IMR-90 (cell line): ENCODE measurements at regions not wholly inside any gene's neighbourhood (a gene's known extent, or its start where the extent isn't known, plus 50 kb on each side); places are given as distances from the start of the nearest gene placed in this dataset.

Experiments
- ATAC-seq: fragments of 200-7000 bp; cut with Tn5 transposase; 2 replicates; pipeline ENCODE4 v1.9.1; 2020; ENCODE audit warnings: low read depth, mild to moderate bottlenecking, moderate library complexity
- BruUV-seq: library from RNA; stranded (reverse); fragments of 400-500 nt; replicated peaks from 2 replicates; lab custom pipeline; 2021; lab: Mats Ljungman, UMichigan
- CTCF ChIA-PET: fragments of 300-600 bp; formaldehyde crosslinking; extraction: SDS; loops from one replicate; lab custom pipeline; 2021; ENCODE audit warnings: antibody characterized with exemption; lab: Yijun Ruan, JAX
- POLR2A ChIA-PET: fragments of 300-600 bp; sonication (Branson Sonifier 250); formaldehyde crosslinking; loops from one replicate; lab custom pipeline; 2022; ENCODE audit warnings: antibody characterized with exemption; ENCODE audit not compliant: unreplicated experiment; lab: Charles Lee
- DNase-seq: peaks from one replicate; pipeline ENCODE4 v3.0.0; 2013
- H2AFZ ChIP-seq: replicated peaks from 2 replicates; pipeline ENCODE3; 2013; ENCODE audit warnings: low read length, mild to moderate bottlenecking; ENCODE audit not compliant: poor library complexity
- H2AK5ac ChIP-seq: 2 replicates; pipeline ENCODE4 v1.6.1; 2013; ENCODE audit warnings: low read depth, low read length, inconsistent platforms
- H2AK9ac ChIP-seq: replicated peaks from 2 replicates; pipeline ENCODE3; 2013; ENCODE audit warnings: mild to moderate bottlenecking, low read depth, low read length, moderate library complexity; ENCODE audit not compliant: poor library complexity
- H2BK120ac ChIP-seq: 2 replicates; pipeline ENCODE4 v1.6.1; 2013; ENCODE audit warnings: low read depth, low read length, inconsistent platforms
- H2BK15ac ChIP-seq: 3 replicates; pipeline ENCODE4 v1.6.1; 2013; ENCODE audit warnings: low read depth, low read length, inconsistent platforms
- H2BK20ac ChIP-seq: 2 replicates; pipeline ENCODE4 v1.6.1; 2013; ENCODE audit warnings: low read depth, mild to moderate bottlenecking, inconsistent platforms, low read length, moderate library complexity
- H2BK5ac ChIP-seq: 2 replicates; pipeline ENCODE4 v1.6.1; 2013; ENCODE audit warnings: mild to moderate bottlenecking, low read depth, low read length, inconsistent platforms; ENCODE audit not compliant: poor library complexity, severe bottlenecking
- H3K14ac ChIP-seq: replicated peaks from 2 replicates; pipeline ENCODE4 v1.6.1; 2013; ENCODE audit warnings: low read depth, low read length, inconsistent platforms
- H3K18ac ChIP-seq: 2 replicates; pipeline ENCODE4 v1.6.1; 2013; ENCODE audit warnings: low read depth, low read length, control low read depth
- H3K23ac ChIP-seq: 2 replicates; pipeline ENCODE4 v1.6.1; 2013; ENCODE audit warnings: low read depth, low read length, inconsistent platforms
- H3K27ac ChIP-seq: 2 replicates; pipeline ENCODE4 v1.5.1; 2013; ENCODE audit warnings: mild to moderate bottlenecking, control low read depth, low read length; ENCODE audit not compliant: insufficient read depth
- H3K27me3 ChIP-seq: 2 replicates; pipeline ENCODE4 v1.6.1; 2013; ENCODE audit warnings: low read length; ENCODE audit not compliant: control insufficient read depth, insufficient read depth
- H3K36me3 ChIP-seq: 2 replicates; pipeline ENCODE4 v1.6.1; 2013; ENCODE audit warnings: low read length, mixed read lengths; ENCODE audit not compliant: control insufficient read depth, insufficient read depth
- H3K4ac ChIP-seq: 2 replicates; pipeline ENCODE4 v1.6.1; 2013; ENCODE audit warnings: low read depth, low read length, inconsistent platforms
- H3K4me1 ChIP-seq: 2 replicates; pipeline ENCODE4 v1.6.1; 2013; ENCODE audit warnings: low read length, mixed read lengths; ENCODE audit not compliant: control insufficient read depth, insufficient read depth
- H3K4me2 ChIP-seq: 2 replicates; pipeline ENCODE4 v1.6.1; 2013; ENCODE audit warnings: low read depth, mild to moderate bottlenecking, control low read depth, low read length, moderate library complexity
- H3K4me3 ChIP-seq: 2 replicates; pipeline ENCODE4 v1.5.1; 2013; ENCODE audit warnings: low read depth, mild to moderate bottlenecking, control low read depth, low read length, moderate library complexity; ENCODE audit not compliant: insufficient read depth
- H3K56ac ChIP-seq: 2 replicates; pipeline ENCODE4 v1.6.1; 2013; ENCODE audit warnings: low read length, inconsistent platforms; ENCODE audit not compliant: insufficient read depth; ENCODE audit errors: extremely low read depth
- H3K79me1 ChIP-seq, 2 experiments: 2 replicates each; pipeline ENCODE4 v1.6.1; 2013; ENCODE audit warnings: low read length in 2 of 2, inconsistent platforms in 1 of 2, low read depth in 1 of 2
- H3K9ac ChIP-seq: 2 replicates; pipeline ENCODE4 v1.6.1; 2013; ENCODE audit warnings: low read depth, low read length, control low read depth
- H3K9me1 ChIP-seq: 2 replicates; pipeline ENCODE4 v1.6.1; 2013; ENCODE audit warnings: low read length, inconsistent platforms; ENCODE audit not compliant: insufficient read depth
- H3K9me3 ChIP-seq: 2 replicates; pipeline ENCODE4 v1.6.1; 2013; ENCODE audit warnings: low read length; ENCODE audit not compliant: control insufficient read depth, insufficient read depth
- H4K20me1 ChIP-seq: 2 replicates; pipeline ENCODE4 v1.6.1; 2013; ENCODE audit warnings: low read length, inconsistent platforms; ENCODE audit not compliant: insufficient read depth
- H4K5ac ChIP-seq: 2 replicates; pipeline ENCODE4 v1.6.1; 2013; ENCODE audit warnings: mild to moderate bottlenecking, low read depth, low read length, control low read depth
- H4K8ac ChIP-seq, 2 experiments: 2 replicates each; pipeline ENCODE4 v1.6.1; 2013; ENCODE audit warnings: low read depth in 2 of 2, low read length in 2 of 2, control low read depth in 1 of 2, inconsistent platforms in 1 of 2
- H4K91ac ChIP-seq: 2 replicates; pipeline ENCODE4 v1.6.1; 2013; ENCODE audit warnings: low read depth, low read length, inconsistent platforms; ENCODE audit not compliant: insufficient read depth
- BHLHE40 ChIP-seq: fragments of 150-350 bp; IDR thresholded peaks from 2 replicates; pipeline ENCODE4 v1.6.1; 2016; ENCODE audit warnings: mild to moderate bottlenecking, low read depth, low read length
- CEBPB ChIP-seq: IDR thresholded peaks from 2 replicates; pipeline ENCODE4 v1.6.1; 2012; ENCODE audit warnings: low read depth, low read length, improper control_type of control experiment
- CHD1 ChIP-seq: IDR thresholded peaks from 2 replicates; pipeline ENCODE4 v1.6.1; 2012; ENCODE audit warnings: low read depth, low read length, improper control_type of control experiment
- CTCF ChIP-seq: conservative IDR thresholded peaks from 2 replicates; pipeline ENCODE4 v1.5.1; 2012; ENCODE audit warnings: mild to moderate bottlenecking, low read depth, low read length, improper control_type of control experiment
- ELK1 ChIP-seq: fragments of 150-350 bp; IDR thresholded peaks from 2 replicates; pipeline ENCODE4 v1.6.1; 2016; ENCODE audit warnings: low read depth, mild to moderate bottlenecking, low read length, moderate library complexity, borderline replicate concordance
- FOS ChIP-seq: fragments of 150-350 bp; IDR thresholded peaks from 2 replicates; pipeline ENCODE4 v1.6.1; 2016; ENCODE audit warnings: low read depth, low read length
- MAFK ChIP-seq: IDR thresholded peaks from 2 replicates; pipeline ENCODE4 v1.6.1; 2012; ENCODE audit warnings: low read depth, low read length, improper control_type of control experiment
- MAZ ChIP-seq: IDR thresholded peaks from 2 replicates; pipeline ENCODE4 v1.6.1; 2012; ENCODE audit warnings: low read depth, mild to moderate bottlenecking, low read length, improper control_type of control experiment, moderate library complexity, borderline replicate concordance
- MXI1 ChIP-seq: IDR thresholded peaks from 2 replicates; pipeline ENCODE4 v1.6.1; 2012; ENCODE audit warnings: low read depth, mild to moderate bottlenecking, low read length, moderate library complexity, borderline replicate concordance
- NFE2L2 ChIP-seq: fragments of 150-350 bp; IDR thresholded peaks from 2 replicates; pipeline ENCODE4 v1.6.1; 2016; ENCODE audit warnings: low read depth, mild to moderate bottlenecking, low read length
- POLR2A ChIP-seq: IDR thresholded peaks from 2 replicates; pipeline ENCODE4 v1.6.1; 2012; ENCODE audit warnings: mild to moderate bottlenecking, low read depth, low read length
- RAD21 ChIP-seq: IDR thresholded peaks from 2 replicates; pipeline ENCODE4 v1.6.1; 2012; ENCODE audit warnings: low read length, improper control_type of control experiment
- RCOR1 ChIP-seq: IDR thresholded peaks from 2 replicates; pipeline ENCODE4 v1.6.1; 2012; ENCODE audit warnings: mild to moderate bottlenecking, low read length, improper control_type of control experiment; ENCODE audit not compliant: insufficient replicate concordance
- RFX5 ChIP-seq: IDR thresholded peaks from 2 replicates; pipeline ENCODE4 v1.8.0; 2012; ENCODE audit warnings: low read depth, mild to moderate bottlenecking, low read length, moderate library complexity
- SMC3 ChIP-seq: fragments of 150-350 bp; IDR thresholded peaks from 2 replicates; pipeline ENCODE4 v1.6.1; 2016; ENCODE audit warnings: low read depth, mild to moderate bottlenecking, antibody characterized with exemption, low read length, moderate library complexity
- USF2 ChIP-seq: fragments of 150-350 bp; IDR thresholded peaks from 2 replicates; pipeline ENCODE4 v1.6.1; 2017; ENCODE audit warnings: mild to moderate bottlenecking, antibody characterized with exemption, low read length, low read depth
- WGBS, 2 experiments: methylation state at CpG; one replicate each; pipeline versions ENCODE4 v1.1.5 to v1.1.7; 2013; ENCODE audit warnings: missing lambda C conversion rate in 2 of 2; ENCODE audit not compliant: insufficient read length in 1 of 2; ENCODE audit errors: extremely low coverage in 2 of 2; 5-methylcytosine and 5-hydroxymethylcytosine counted together
- dilution Hi-C: fragments of 300-500 bp; cut with HindIII; formaldehyde crosslinking; loops from one replicate; pipeline ENCODE4 v1.14.3; 2018; ENCODE audit warnings: low sequenced_read_pairs; ENCODE audit not compliant: unreplicated experiment
- in situ Hi-C: fragments of 300-500 bp; cut with MboI; formaldehyde crosslinking; loops from 3 replicates; pipeline ENCODE4 v1.14.3; 2019; ENCODE audit warnings: low sequenced_read_pairs, inconsistent platforms, mixed read lengths
- intact Hi-C: fragments of 100-400 bp; cut with micrococcal nuclease; formaldehyde crosslinking; loops from 2 replicates; pipeline ENCODE4 v1.10.0; 2022

- Histone ChIP-seq H3K4me1 (no peaks in the 10 kb centered on the region), H3K18ac (no peak overlapping the region), H3K9ac (no peak overlapping the region), H2BK20ac (no peak overlapping the region), H2AK5ac (no peak overlapping the region), H3K79me1 (no peaks in the 10 kb centered on the region), H2BK15ac (no peak overlapping the region), H4K20me1 (no peaks in the 10 kb centered on the region), H3K27me3 (no peaks in the 10 kb centered on the region), H3K4me3 (no peak overlapping the region), H2AFZ (no peak overlapping the region), H3K56ac (no peak overlapping the region), H3K36me3 (no peaks in the 10 kb centered on the region), H3K4me2 (no peak overlapping the region), H4K8ac (no peak overlapping the region), H3K4ac (no peak overlapping the region), H3K9me3 (peaks cover 4% of the 10 kb centered on the region; the same call in 1 of the 2 replicates), H2BK120ac (no peak overlapping the region), H2BK5ac (no peak overlapping the region), H4K91ac (no peak overlapping the region), H3K27ac (no peak overlapping the region), H4K5ac (no peak overlapping the region), H3K14ac (no peak overlapping the region), H3K9me1 (no peaks in the 10 kb centered on the region), H2AK9ac (no peak overlapping the region), H3K23ac (no peak overlapping the region)
- no peak for TF ChIP-seq USF2
- no peak for TF ChIP-seq RCOR1
- no peak for TF ChIP-seq BHLHE40
- TF ChIP-seq RFX5, result no peak
- TF ChIP-seq CEBPB, result no peak
- TF ChIP-seq SMC3, result no peak
- no peak for TF ChIP-seq POLR2A
- no peak for TF ChIP-seq MAFK
- no peak for TF ChIP-seq RAD21
- TF ChIP-seq CHD1, result no peak
- no peak for TF ChIP-seq MAZ
- TF ChIP-seq CTCF, result no peak
- no peak for TF ChIP-seq MXI1
- TF ChIP-seq ELK1, result no peak
- TF ChIP-seq FOS, result no peak
- no peak for TF ChIP-seq NFE2L2
- intact Hi-C loops, result loop anchor here (5.0 kb wide), 1 partner anchor 198 kb away; no protein-coding TSS in a partner anchor
- dilution Hi-C loops, result no loop called here
- in situ Hi-C loops, result no loop called here
- no CpG with 5 or more reads among the region's 7 CpGs for WGBS, 2 experiments
- POLR2A ChIA-PET, result no interaction called here
- CTCF ChIA-PET, result interaction anchor here (0.6 kb wide), 1 partner anchor 1536 kb away, joined by 3 read pairs; no protein-coding TSS in a partner anchor
- ATAC-seq (no peak), DNase-seq (no peak)
- BruUV-seq, result no TSS peak
Measured at GRCh38 chr6:91279740-91280493, 693.0 kb upstream of the MAP3K7 start.
